PC-9 (cell line): ENCODE measurements at regions not wholly inside any gene's neighbourhood (a gene's known extent, or its start where the extent isn't known, plus 50 kb on each side); places are given as distances from the start of the nearest gene placed in this dataset.

ENCODE experiments used
- BruUV-seq: library from RNA; stranded (reverse); fragments of 400-500 nt; replicated peaks from 2 replicates; lab custom pipeline; 2021; lab: Mats Ljungman, UMichigan
- CTCF ChIA-PET: fragments of 300-600 bp; sonication (Branson Sonifier 250); formaldehyde crosslinking; loops from one replicate; lab custom pipeline; 2022; ENCODE audit warnings: antibody characterized with exemption; lab: Charles Lee
- POLR2A ChIA-PET: fragments of 300-600 bp; sonication (Branson Sonifier 250); formaldehyde crosslinking; loops from one replicate; lab custom pipeline; 2022; ENCODE audit warnings: antibody characterized with exemption; ENCODE audit not compliant: unreplicated experiment; lab: Charles Lee
- DNase-seq, 2 experiments: peaks; one replicate each; pipeline versions ENCODE4 v3.0.0 to v3.0.0-alpha.2; 2015 to 2022; ENCODE audit warnings: mixed read lengths in 1 of 2
- H2AFZ ChIP-seq: fragments of 200-600 bp; sonication (generic); 2 replicates; pipeline ENCODE4 v1.8.1; 2017; ENCODE audit warnings: antibody characterized with exemption
- H3F3A ChIP-seq: fragments of 200-600 bp; sonication (generic); 2 replicates; pipeline ENCODE4 v1.8.1; 2017; ENCODE audit warnings: antibody characterized with exemption, mild to moderate bottlenecking, low read depth; ENCODE audit not compliant: insufficient read depth
- H3K27ac ChIP-seq: fragments of 200-600 bp; sonication (generic); 2 replicates; pipeline ENCODE4 v1.6.1; 2016; ENCODE audit warnings: mixed run types
- H3K27me3 ChIP-seq: fragments of 200-600 bp; sonication (generic); 2 replicates; pipeline ENCODE4 v1.6.1; 2016; ENCODE audit warnings: low read depth, mixed run types; ENCODE audit not compliant: insufficient read depth
- H3K36me3 ChIP-seq: fragments of 200-600 bp; sonication (generic); 2 replicates; pipeline ENCODE4 v1.6.1; 2016; ENCODE audit warnings: low read depth, mixed run types
- H3K4me1 ChIP-seq: fragments of 200-600 bp; sonication (generic); replicated peaks from 2 replicates; pipeline ENCODE4 v1.6.1; 2016; ENCODE audit warnings: mixed run types; ENCODE audit not compliant: insufficient read depth
- H3K4me2 ChIP-seq: fragments of 200-600 bp; sonication (generic); 2 replicates; pipeline ENCODE4 v1.6.1; 2017; ENCODE audit warnings: mixed run types
- H3K4me3 ChIP-seq: fragments of 200-600 bp; sonication (generic); 2 replicates; pipeline ENCODE4 v1.6.1; 2016; ENCODE audit warnings: mixed run types
- H3K79me2 ChIP-seq: fragments of 200-600 bp; sonication (generic); 2 replicates; pipeline ENCODE4 v1.6.1; 2017; ENCODE audit warnings: low read depth, mixed run types
- H3K9me2 ChIP-seq: fragments of 200-600 bp; sonication (generic); 2 replicates; pipeline ENCODE4 v1.8.1; 2017; ENCODE audit warnings: mild to moderate bottlenecking; ENCODE audit not compliant: insufficient read depth
- H3K9me3 ChIP-seq: fragments of 200-600 bp; sonication (generic); 2 replicates; pipeline ENCODE4 v1.8.1; 2016; ENCODE audit warnings: low read depth; ENCODE audit not compliant: insufficient read depth
- H4K20me1 ChIP-seq: fragments of 200-600 bp; sonication (generic); 2 replicates; pipeline ENCODE4 v1.8.1; 2017; ENCODE audit not compliant: insufficient read depth
- EZH2 ChIP-seq: fragments of 200-600 bp; sonication (generic); IDR thresholded peaks from 2 replicates; pipeline ENCODE4 v1.8.0; 2017; ENCODE audit warnings: antibody characterized with exemption, low read depth
- intact Hi-C: fragments of 100-400 bp; cut with micrococcal nuclease; formaldehyde crosslinking; loops from one replicate; pipeline ENCODE4 v1.10.0; 2022; ENCODE audit not compliant: unreplicated experiment
- TF ChIP-seq, protein P1 (sequence below): fragments of 200-600 bp; sonication (generic); conservative IDR thresholded peaks from 2 replicates; pipeline ENCODE4 v1.6.1; 2017; ENCODE audit warnings: mixed run types, antibody characterized with exemption, mild to moderate bottlenecking, moderate library complexity

DNA sequence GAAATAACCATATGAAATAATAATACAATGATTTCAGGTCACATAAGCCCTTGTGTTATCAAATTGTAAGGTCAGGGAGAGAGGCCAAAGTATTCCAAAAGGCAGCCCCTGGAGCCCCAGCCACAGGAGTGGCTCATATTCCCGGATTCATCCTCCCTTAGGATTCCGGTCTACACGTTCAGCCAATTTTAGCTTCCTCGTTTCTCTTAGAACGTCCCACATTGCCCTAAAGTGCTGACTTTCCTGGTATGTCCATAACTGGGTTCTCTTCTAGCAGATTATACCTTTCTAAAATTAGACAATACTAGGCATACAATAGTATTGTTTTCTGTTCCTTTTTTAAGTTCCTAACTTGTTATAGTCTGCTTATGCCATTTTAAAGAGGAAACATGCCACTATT, 192.7 kb upstream of the NOX3 start:
- CTCF ChIA-PET, result no interaction called here
- no TSS peak for BruUV-seq
- no peak overlapping the region for H3K4me2 ChIP-seq
- no peaks in the 10 kb centered on the region; the same call in 1 of the 2 replicates for H3K9me2 ChIP-seq
- H3K9me3 ChIP-seq, result no peaks in the 10 kb centered on the region
- H3K4me1 ChIP-seq, result peaks cover 11% of the 10 kb centered on the region; the same call in 1 of the 2 replicates
- POLR2A ChIA-PET, result no interaction called here
- no peak overlapping the region for H3K4me3 ChIP-seq
- no peaks in the 10 kb centered on the region for H3K79me2 ChIP-seq
- DNase-seq, result no peak
- intact Hi-C loops, result loop anchor here (10.0 kb wide), 1 partner anchor 254 kb away; no protein-coding TSS in a partner anchor
- 0 out of 2 replicates have a peak, but pooled peaks cover 4% of the 10 kb centered on the region for H3F3A ChIP-seq
- H3K27ac ChIP-seq, result no peak overlapping the region
- no peaks in the 10 kb centered on the region for H3K27me3 ChIP-seq
- no peaks in the 10 kb centered on the region for H3K36me3 ChIP-seq
- TF ChIP-seq, protein P1, sequence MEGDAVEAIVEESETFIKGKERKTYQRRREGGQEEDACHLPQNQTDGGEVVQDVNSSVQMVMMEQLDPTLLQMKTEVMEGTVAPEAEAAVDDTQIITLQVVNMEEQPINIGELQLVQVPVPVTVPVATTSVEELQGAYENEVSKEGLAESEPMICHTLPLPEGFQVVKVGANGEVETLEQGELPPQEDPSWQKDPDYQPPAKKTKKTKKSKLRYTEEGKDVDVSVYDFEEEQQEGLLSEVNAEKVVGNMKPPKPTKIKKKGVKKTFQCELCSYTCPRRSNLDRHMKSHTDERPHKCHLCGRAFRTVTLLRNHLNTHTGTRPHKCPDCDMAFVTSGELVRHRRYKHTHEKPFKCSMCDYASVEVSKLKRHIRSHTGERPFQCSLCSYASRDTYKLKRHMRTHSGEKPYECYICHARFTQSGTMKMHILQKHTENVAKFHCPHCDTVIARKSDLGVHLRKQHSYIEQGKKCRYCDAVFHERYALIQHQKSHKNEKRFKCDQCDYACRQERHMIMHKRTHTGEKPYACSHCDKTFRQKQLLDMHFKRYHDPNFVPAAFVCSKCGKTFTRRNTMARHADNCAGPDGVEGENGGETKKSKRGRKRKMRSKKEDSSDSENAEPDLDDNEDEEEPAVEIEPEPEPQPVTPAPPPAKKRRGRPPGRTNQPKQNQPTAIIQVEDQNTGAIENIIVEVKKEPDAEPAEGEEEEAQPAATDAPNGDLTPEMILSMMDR, result no peak
- TF ChIP-seq EZH2, result no peak
- H2AFZ ChIP-seq, result no peak overlapping the region
- no peaks in the 10 kb centered on the region for H4K20me1 ChIP-seq

DNA sequence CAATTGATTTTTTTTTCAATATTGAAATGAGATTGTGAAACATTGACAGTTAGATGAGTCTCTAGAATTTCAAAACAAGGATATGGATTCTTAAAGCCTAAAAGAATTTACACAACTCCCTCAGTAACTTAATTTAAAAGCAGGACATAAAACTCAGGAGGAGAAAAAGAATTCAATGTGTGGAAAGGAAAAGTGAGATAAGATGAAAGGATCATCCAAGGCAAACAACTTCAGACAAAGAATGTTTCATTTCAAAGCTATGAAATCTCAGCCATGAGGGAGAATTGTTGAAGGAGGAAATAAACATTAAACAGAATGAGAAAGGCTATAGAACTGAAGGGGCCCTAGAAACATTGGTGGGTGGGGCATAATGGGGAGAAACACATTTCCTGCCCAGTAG, 191.7 kb upstream of the NOX3 start:
- CTCF ChIA-PET, result no interaction called here
- H3K4me3 ChIP-seq, result no peak overlapping the region
- H2AFZ ChIP-seq, result 0 out of 2 replicates have a peak overlapping the region, but pooled peaks have one; percentile 60
- peaks cover 11% of the 10 kb centered on the region; the same call in 1 of the 2 replicates for H3K4me1 ChIP-seq
- H3K27me3 ChIP-seq, result no peaks in the 10 kb centered on the region
- no peak overlapping the region for H3K4me2 ChIP-seq
- H3K36me3 ChIP-seq, result no peaks in the 10 kb centered on the region
- POLR2A ChIA-PET, result no interaction called here
- BruUV-seq, result no TSS peak
- H3K27ac ChIP-seq, result no peak overlapping the region
- no peaks in the 10 kb centered on the region for H3K9me3 ChIP-seq
- no peak for TF ChIP-seq EZH2
- TF ChIP-seq, protein P1, result no peak
- no peaks in the 10 kb centered on the region for H3K79me2 ChIP-seq
- intact Hi-C loops, result loop anchor here (10.0 kb wide), 1 partner anchor 253 kb away; no protein-coding TSS in a partner anchor
- no peak for DNase-seq
- 0 out of 2 replicates have a peak, but pooled peaks cover 4% of the 10 kb centered on the region for H3F3A ChIP-seq
- H3K9me2 ChIP-seq, result no peaks in the 10 kb centered on the region; the same call in 1 of the 2 replicates
- H4K20me1 ChIP-seq, result no peaks in the 10 kb centered on the region

DNA sequence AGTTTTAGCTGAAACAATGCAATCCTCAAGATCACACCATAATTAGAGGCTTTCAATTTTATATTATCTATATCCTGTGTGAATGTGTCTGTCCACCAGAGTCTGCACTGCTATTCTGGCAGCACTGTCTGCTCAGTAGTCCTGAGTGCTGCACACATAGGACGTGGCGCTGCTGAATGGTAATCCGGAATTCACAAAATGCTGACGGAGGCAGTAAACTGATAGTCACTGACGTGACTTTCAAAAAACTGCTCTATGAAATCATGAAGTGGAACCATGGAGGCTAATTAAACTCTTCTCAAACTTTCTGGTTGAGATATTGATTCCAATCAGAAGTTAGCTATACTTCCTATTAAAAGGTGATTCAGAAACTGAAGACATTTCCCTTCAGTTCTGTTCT, 190.8 kb upstream of the NOX3 start:
- Histone ChIP-seq H3K9me3 (peaks cover 3% of the 10 kb centered on the region; the same call in 1 of the 2 replicates), H3K4me2 (no peak overlapping the region), H3K4me1 (peaks cover 11% of the 10 kb centered on the region; the same call in 1 of the 2 replicates), H3K4me3 (no peak overlapping the region), H3K9me2 (no peaks in the 10 kb centered on the region; the same call in 1 of the 2 replicates), H2AFZ (no peak overlapping the region), H3K27ac (no peak overlapping the region), H3K79me2 (no peaks in the 10 kb centered on the region), H3K36me3 (no peaks in the 10 kb centered on the region), H3F3A (0 out of 2 replicates have a peak, but pooled peaks cover 4% of the 10 kb centered on the region), H3K27me3 (no peaks in the 10 kb centered on the region), H4K20me1 (no peaks in the 10 kb centered on the region)
- intact Hi-C loops, result loop anchor here (10.0 kb wide), 1 partner anchor 252 kb away; no protein-coding TSS in a partner anchor
- BruUV-seq, result no TSS peak
- ChIA-PET POLR2A (no interaction called here), CTCF (no interaction called here)
- no peak for DNase-seq
- TF ChIP-seq EZH2, result no peak
- TF ChIP-seq, protein P1, result no peak
